Pancreas (tissue), 10 donors: ENCODE measurements at regions not wholly inside any gene's neighbourhood (a gene's known extent, or its start where the extent isn't known, plus 50 kb on each side); places are given as distances from the start of the nearest gene placed in this dataset.

Experiments
- ATAC-seq, 4 donors: fragments of 200-7000 bp; cut with Tn5 transposase; one replicate each; pipeline versions ENCODE4 v1.8.0 to v1.9.1; 2020; ENCODE audit warnings: mild to moderate bottlenecking in 4 of 4, moderate library complexity in 4 of 4
- DNase-seq, 6 donors: peaks; one replicate each; pipeline ENCODE4 v3.0.0-alpha.2; 2020
- FAIRE-seq: peaks from 2 replicates; lab custom pipeline; 2012; peaks lifted over from hg19 to GRCh38; lab: Jason Lieb, UNC
- H3K27ac ChIP-seq, 4 donors: fragments of 200-600 bp; sonication (generic); 1 replicate in 3 of 4; 2 replicates in 1 of 4; pipeline versions ENCODE4 v1.5.0 to v1.8.0; 2020
- H3K27me3 ChIP-seq, 4 donors: fragments of 200-600 bp; one replicate each; pipeline ENCODE4 v1.8.0; 2021
- H3K36me3 ChIP-seq, 3 donors: fragments of 200-600 bp; sonication (generic) in 1 of 3; one replicate each; pipeline versions ENCODE4 v1.5.0 to v1.8.0; 2020 to 2021
- H3K4me1 ChIP-seq, 3 donors: fragments of 200-600 bp; one replicate each; pipeline ENCODE4 v1.8.0; 2021
- H3K4me3 ChIP-seq, 4 donors: fragments of 200-600 bp; sonication (generic) in 2 of 4; one replicate each; pipeline versions ENCODE4 v1.5.0 to v1.8.0; 2020 to 2021
- H3K9me3 ChIP-seq, 4 donors: fragments of 200-600 bp; one replicate each; pipeline ENCODE4 v1.8.0; 2021
- CTCF ChIP-seq, 4 donors: fragments of 200-600 bp; sonication (generic) in 3 of 4; IDR thresholded peaks; one replicate each; pipeline versions ENCODE4 v1.5.0 to v1.8.0; 2021; ENCODE audit warnings: antibody characterized with exemption in 4 of 4
- WGBS, 2 donors: extraction: QIAGEN DNeasy Blood & Tissue Kit; methylation state at CpG; one replicate each; pipeline ENCODE4 v1.1.7; 2013; 5-methylcytosine and 5-hydroxymethylcytosine counted together
- intact Hi-C, 3 donors: fragments of 100-400 bp; cut with DNase I; formaldehyde crosslinking; loops; one replicate each; pipeline versions ENCODE4 v1.11.1 to v1.14.2; 2022
- donor health status: healthy with polysubstance abuse.
- donor health status: DM: no; HTN: no; CAD: no; lungs with moderate emphysema.
- donor health status: DM: no; HTN: no; CAD: no.
- donor health status: control.
- donor health status: control.
- donor health status: Bipolar disorder and iron deficiency.
- donor health status: DM: yes; HTN: yes; CAD: no.
- donor health status: DM: no; HTN: no; CAD: no.
- donor health status: DM: no; HTN: no; CAD: no.
- donor health status: DM: yes; HTN: yes; CAD: no.

DNA sequence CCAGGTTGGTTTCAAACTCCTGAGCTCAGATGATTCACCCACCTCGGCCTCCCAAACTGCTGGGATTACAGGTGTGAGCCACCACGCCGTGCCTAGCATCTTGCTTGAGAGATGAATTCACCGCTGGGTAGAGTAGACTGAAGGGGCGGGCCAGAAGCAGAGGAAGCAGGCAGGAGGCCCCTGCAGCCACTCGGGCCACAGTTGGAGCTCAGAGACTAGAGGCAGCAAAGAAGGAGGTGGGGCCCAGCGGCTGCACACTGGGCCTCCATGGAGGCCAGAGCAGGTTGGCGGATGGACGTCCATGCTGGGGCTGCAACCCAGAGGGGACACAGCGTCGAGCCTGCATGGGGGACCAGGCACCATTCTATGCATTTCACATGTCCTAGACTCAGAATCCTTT, 88.4 kb upstream of the FGF3 start:
- intact Hi-C loops = no loop called here
- 68 to 81% methylated on average over 11 of the region's 11 CpGs for WGBS, 2 donors
- ATAC-seq (no peak), DNase-seq (peak in 1 of 6 donors; percentile 21), FAIRE-seq (no peak)
- Histone ChIP-seq H3K4me1 (no peaks in the 10 kb centered on the region), H3K27me3 (no peaks in the 10 kb centered on the region), H3K36me3 (no peaks in the 10 kb centered on the region), H3K9me3 (no peaks in the 10 kb centered on the region), H3K27ac (no peak overlapping the region), H3K4me3 (no peak overlapping the region)
- no peak for TF ChIP-seq CTCF (IDR thresholded peaks at IDR 0.05)

DNA sequence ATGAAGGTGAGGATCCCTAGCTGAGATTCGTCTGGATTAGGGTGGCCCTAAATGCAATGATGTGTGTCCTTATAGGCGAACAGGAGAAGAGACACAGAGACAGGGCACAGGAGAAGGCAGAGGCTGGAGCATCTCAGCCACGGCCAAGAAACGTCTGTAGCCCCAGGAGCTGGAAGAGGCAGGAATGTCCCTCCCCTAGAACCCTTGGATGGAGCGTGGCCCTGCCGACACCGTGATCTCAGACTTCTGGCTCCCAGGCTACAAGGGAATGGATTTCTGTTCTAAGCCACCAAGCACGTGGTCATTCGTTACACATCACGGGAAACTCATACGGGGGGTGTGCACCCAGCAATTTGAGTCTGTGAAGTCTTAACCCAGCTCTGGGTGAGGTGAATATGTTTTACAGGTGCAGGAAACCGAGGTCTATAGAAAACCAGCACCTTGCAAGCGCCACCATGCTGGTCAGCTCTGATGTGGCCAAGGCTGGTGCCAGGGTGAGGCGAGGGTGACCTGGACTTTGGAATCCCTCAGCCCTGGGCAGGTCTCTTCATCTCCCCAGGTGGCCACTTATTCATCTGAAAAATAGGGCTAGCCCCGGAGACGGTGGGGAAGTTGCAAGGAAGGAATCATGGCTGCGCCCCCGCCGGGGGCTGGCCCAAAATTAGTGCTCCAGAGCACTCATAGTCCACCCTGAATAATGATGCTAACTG, 89.5 kb upstream of the FGF3 start:
- intact Hi-C loops = no loop called here
- Histone ChIP-seq H3K36me3 (no peaks in the 10 kb centered on the region), H3K4me1 (no peaks in the 10 kb centered on the region), H3K27ac (no peak overlapping the region), H3K27me3 (no peaks in the 10 kb centered on the region), H3K4me3 (no peak overlapping the region), H3K9me3 (no peaks in the 10 kb centered on the region)
- DNase-seq (peak in 2 of 6 donors; percentile 16 to 19), FAIRE-seq (no peak), ATAC-seq (no peak)
- WGBS, 2 donors = 54 to 59% methylated on average over 19 of the region's 19 CpGs
- no peak for TF ChIP-seq CTCF (IDR thresholded peaks at IDR 0.05)

DNA sequence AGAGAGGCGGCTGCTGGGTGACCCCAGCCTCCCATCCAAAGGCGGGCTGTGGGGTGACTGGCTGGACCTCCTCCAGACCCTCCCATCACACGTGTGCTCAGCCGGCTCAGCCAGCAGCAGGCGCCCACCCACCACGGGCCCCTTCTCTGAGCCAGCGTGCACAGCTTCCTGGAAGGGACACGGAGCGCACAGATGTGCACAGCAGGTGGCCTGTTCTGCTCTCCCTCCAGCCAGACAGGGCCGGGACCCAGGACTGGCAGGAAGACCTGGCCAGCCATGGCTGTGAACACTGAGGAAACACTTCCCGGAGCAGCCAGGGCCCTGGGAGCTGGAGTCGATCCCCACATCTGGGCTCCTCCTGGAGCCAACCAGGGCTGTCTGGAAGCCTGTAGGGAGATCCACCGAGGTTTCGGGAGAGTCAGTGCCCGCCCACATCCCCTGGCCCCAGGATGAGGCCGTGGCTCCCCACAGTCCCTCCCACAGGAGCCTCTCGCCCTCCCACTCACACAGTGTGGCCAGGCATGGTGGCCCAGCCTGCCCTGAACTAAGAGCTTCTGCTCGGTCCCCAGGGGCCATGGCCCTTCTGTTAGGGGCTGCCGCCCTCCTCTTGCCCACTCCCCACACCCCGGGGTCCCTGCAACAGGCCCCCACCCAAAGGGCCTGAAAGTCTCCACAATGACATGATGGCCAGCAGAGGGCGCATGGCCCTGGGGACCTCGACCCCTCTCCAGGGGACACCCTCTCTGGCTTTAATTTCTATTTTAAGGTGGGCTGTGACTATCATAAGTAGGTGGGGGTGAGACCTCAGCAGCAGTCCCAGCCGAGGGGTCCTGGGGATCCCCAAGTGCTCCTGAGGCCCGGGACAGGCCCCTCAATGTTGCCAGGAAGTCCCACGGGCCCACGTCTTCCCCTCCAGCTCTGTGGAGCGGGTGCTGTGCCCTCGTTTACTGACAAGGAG, 90.6 kb upstream of the FGF3 start:
- FAIRE-seq (no peak), DNase-seq (peak in 2 of 6 donors; percentile 63 to 69)
- WGBS, 2 donors = 38 to 41% methylated on average over 27 to 28 of the region's 28 CpGs

GRCh38 chr11:69910519-69911309, 91.5 kb upstream of the FGF3 start:
- FAIRE-seq = no peak
- no peaks in the 10 kb centered on the region for H3K27me3 ChIP-seq
- 53 to 56% methylated on average over 17 of the region's 17 CpGs for WGBS, 2 donors

More for the DNA sequence above, 90.6 kb upstream of the FGF3 start:
- intact Hi-C loops = no loop called here
- Histone ChIP-seq H3K36me3 (no peaks in the 10 kb centered on the region), H3K4me3 (no peak overlapping the region), H3K27me3 (no peaks in the 10 kb centered on the region), H3K4me1 (no peaks in the 10 kb centered on the region), H3K27ac (no peak overlapping the region), H3K9me3 (no peaks in the 10 kb centered on the region)
- ATAC-seq = peak in 1 of 4 donors; percentile 26
- peak in 2 of 4 donors; percentile 42 to 51 for TF ChIP-seq CTCF (IDR thresholded peaks at IDR 0.05)

More at GRCh38 chr11:69910519-69911309, 91.5 kb upstream of the FGF3 start:
- no peaks in the 10 kb centered on the region for H3K9me3 ChIP-seq
- DNase-seq = peak in 1 of 6 donors; percentile 42
- H3K36me3 ChIP-seq = no peaks in the 10 kb centered on the region
- TF ChIP-seq CTCF (IDR thresholded peaks at IDR 0.05) = no peak
- H3K4me1 ChIP-seq = no peaks in the 10 kb centered on the region
- intact Hi-C loops = no loop called here
- no peak overlapping the region for H3K27ac ChIP-seq
- no peak overlapping the region for H3K4me3 ChIP-seq
- peak in 1 of 4 donors; percentile 5 for ATAC-seq
